ENCODE measurements at regions not wholly inside any gene's neighbourhood (a gene's known extent, or its start where the extent isn't known, plus 50 kb on each side); places are given as distances from the start of the nearest gene placed in this dataset.

DNA sequence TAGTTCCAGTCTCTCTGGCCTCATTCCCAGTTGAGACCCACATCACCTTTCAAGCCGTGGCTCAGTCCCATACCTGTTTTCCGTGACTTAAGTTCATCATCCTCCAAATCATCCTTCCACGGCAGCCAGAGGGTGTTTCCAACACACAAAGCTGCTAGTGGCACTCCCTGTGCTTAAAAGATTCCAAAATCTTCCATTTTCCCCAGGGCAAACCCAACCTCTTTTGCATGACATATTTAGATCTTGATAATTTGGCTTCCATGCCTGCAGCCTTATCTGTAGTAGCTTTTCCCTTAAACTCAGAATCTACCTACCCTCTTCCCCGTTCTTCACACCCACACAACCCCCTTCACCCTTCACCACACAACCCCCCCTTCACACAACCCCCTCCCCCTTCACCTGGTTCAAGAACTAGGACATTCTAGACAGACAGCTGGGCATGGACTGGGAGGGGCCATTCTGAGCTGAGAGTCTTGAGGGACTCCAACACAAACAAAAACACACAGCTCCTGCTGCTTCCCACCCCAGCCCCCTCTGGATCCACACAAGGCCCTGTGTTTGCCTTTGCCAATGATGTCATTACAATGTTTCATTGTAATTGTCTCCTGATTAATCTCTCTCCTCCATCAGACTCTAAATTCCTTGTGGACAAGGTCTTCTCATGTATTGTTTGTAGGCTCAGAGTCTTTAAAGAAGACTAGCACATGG lies 268.2 kb downstream of the SH3GL2 start:
- no peak for ATAC-seq (replicated peaks)
- H3K36me3 Mint-ChIP-seq, result no peaks in the 10 kb centered on the region
- no peak overlapping the region for H3K4me3 Mint-ChIP-seq
- H3K9me3 Mint-ChIP-seq, result peaks cover 12 to 14% of the 10 kb centered on the region in 2 donors
- peaks cover 0 to 5% of the 10 kb centered on the region in 2 donors for H3K27me3 Mint-ChIP-seq
- DNase-seq, result no peak
- H3K4me1 Mint-ChIP-seq, result no peaks in the 10 kb centered on the region
- H3K27ac Mint-ChIP-seq, result no peak overlapping the region

DNA sequence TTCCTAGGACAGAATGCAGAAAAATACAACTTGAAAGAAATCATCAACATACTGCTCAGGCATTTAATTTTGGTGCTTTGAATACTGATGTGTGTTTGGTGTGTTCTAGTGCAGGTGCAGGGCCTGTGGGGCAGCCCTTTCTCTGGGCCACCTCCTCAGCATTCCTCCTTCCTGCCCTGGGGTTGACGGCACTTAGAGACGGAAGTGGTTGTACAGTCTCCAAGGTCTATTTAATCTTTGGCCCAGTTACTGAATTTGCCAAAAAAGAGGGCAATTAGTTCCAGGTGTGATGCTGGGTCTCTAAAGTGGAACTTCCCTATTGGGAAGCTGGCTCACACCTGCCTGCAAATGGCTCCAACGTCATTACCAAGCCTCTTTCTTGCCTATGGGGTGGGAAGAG lies 269.0 kb downstream of the SH3GL2 start:
- Mint-ChIP-seq H3K27me3 (peaks cover 0 to 4% of the 10 kb centered on the region in 2 donors), H3K9me3 (peaks cover 12 to 14% of the 10 kb centered on the region in 2 donors), H3K4me3 (no peak overlapping the region), H3K36me3 (no peaks in the 10 kb centered on the region), H3K27ac (no peak overlapping the region), H3K4me1 (no peaks in the 10 kb centered on the region)
- ATAC-seq (replicated peaks) (no peak), DNase-seq (no peak)

DNA sequence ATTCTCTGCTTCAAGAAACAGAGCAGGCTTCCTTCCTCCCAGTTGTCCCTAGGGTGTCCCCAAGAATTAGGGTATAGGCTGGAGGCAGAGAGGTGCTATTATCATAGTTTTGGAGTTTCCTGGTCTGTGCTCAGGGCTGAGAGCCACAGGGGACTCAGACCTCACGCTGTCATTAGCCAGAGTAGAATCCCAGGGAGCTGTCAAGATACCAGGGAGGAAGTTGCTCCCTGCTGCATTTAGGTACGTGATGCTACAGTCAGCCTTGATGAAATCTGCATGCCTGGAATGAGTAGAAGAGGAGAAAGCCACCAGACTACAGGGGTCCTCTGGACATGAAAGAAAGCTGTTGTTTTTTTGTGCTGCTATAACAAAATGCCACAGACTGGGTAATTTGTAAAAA lies 273.2 kb downstream of the SH3GL2 start:
- H3K4me3 Mint-ChIP-seq, result no peak overlapping the region
- no peaks in the 10 kb centered on the region for H3K27me3 Mint-ChIP-seq
- H3K27ac Mint-ChIP-seq, result no peak overlapping the region
- no peaks in the 10 kb centered on the region for H3K4me1 Mint-ChIP-seq
- H3K9me3 Mint-ChIP-seq, result peaks cover 0 to 2% of the 10 kb centered on the region in 2 donors
- ATAC-seq (replicated peaks) (no peak), DNase-seq (no peak)
- H3K36me3 Mint-ChIP-seq, result no peaks in the 10 kb centered on the region

DNA sequence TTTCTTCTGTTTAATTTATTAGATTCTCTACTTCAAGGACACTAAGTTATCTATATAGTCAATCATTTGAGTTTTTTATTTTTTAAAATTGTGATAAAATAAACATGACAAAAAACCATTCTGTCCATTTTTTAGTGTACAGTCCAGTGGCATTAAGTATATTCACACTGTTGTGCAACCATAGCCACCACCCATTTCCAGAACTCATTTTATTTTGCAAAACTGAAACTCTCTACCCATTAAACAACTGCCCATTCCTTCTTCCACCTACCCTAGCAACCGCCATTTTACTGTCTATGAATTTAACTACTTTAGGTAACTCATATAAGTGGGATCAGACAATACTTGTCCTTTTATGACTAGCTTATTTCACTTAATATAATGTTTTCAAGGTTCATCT lies 275.6 kb downstream of the SH3GL2 start:
- DNase-seq, result no peak

DNA sequence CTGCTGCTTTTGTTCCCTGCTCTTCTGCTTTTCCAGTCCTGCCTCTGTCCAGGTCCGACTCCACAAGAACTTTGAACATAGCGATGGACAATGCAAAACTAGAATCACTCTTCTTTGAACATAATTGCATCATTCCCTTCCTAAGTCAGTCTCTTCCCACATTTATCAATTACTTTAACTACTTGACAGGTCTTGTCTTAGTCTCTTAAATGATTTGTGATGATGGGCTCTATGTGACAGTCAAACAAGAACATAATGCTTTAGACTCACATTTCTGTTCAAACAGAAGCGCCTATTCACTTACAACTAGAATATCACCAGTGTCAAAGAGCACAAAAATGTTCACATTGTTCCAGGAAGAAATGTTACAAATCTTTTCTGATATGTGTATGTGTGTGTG lies 278.1 kb downstream of the SH3GL2 start:
- H3K27me3 Mint-ChIP-seq, result no peaks in the 10 kb centered on the region
- ATAC-seq (replicated peaks) (no peak), DNase-seq (no peak)
- H3K9me3 Mint-ChIP-seq, result peaks cover 0 to 3% of the 10 kb centered on the region in 2 donors
- H3K27ac Mint-ChIP-seq, result no peak overlapping the region
- no peaks in the 10 kb centered on the region for H3K4me1 Mint-ChIP-seq
- H3K4me3 Mint-ChIP-seq, result no peak overlapping the region
- no peaks in the 10 kb centered on the region for H3K36me3 Mint-ChIP-seq

More for the DNA sequence above, 275.6 kb downstream of the SH3GL2 start:
- no peaks in the 10 kb centered on the region for H3K36me3 Mint-ChIP-seq
- no peak overlapping the region for H3K27ac Mint-ChIP-seq
- no peak overlapping the region for H3K4me3 Mint-ChIP-seq
- no peaks in the 10 kb centered on the region for H3K27me3 Mint-ChIP-seq
- H3K4me1 Mint-ChIP-seq, result no peaks in the 10 kb centered on the region
- peaks cover 0 to 2% of the 10 kb centered on the region in 2 donors for H3K9me3 Mint-ChIP-seq
- ATAC-seq (replicated peaks), result no peak

DNA sequence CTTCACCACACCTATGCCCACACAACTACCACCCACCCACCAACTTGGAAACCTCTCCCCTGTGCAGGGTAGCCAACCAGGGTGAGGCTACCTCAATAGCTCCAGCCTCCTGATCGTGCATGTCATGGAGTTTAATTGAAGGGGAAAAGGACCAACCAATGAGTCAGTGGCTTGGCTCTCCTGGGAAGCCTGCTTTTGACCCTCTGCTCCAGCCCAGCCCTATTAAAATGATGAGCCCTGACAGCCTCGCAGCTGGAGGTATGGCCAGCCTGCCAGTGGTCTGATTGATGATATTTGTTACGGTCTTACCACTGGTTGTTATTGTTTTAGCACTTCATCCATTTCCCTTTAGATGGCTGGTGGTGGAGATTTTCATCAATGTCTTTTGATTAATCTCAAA lies 280.4 kb downstream of the SH3GL2 start:
- no peak for DNase-seq
- no peak for ATAC-seq (replicated peaks)
- H3K4me3 Mint-ChIP-seq, result no peak overlapping the region
- H3K27me3 Mint-ChIP-seq, result no peaks in the 10 kb centered on the region
- peaks cover 3 to 4% of the 10 kb centered on the region in 2 donors for H3K9me3 Mint-ChIP-seq
- H3K27ac Mint-ChIP-seq, result no peak overlapping the region
- H3K36me3 Mint-ChIP-seq, result no peaks in the 10 kb centered on the region
- peaks cover 0 to 1% of the 10 kb centered on the region in 2 donors for H3K4me1 Mint-ChIP-seq

DNA sequence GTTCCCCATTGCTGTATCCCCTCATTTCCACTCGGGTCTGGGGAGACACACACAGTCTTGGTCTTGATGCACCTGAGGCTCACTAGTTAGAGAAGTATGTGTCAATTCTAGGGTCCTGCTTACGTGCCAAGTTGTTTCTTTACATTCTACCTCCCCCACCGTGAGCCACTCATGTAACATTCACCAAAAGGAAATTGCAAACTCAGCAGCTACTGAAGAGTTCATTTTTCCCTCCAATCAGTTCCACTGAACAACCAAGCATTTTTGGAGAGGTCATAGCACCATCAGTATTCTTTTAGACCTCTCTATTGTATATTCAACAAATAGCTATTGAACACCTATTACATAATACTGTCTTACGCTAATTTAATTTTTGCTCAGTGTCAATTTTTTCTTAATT lies 281.1 kb downstream of the SH3GL2 start:
- no peaks in the 10 kb centered on the region for H3K27me3 Mint-ChIP-seq
- ATAC-seq (replicated peaks) (no peak), DNase-seq (no peak)
- no peaks in the 10 kb centered on the region for H3K36me3 Mint-ChIP-seq
- H3K27ac Mint-ChIP-seq, result no peak overlapping the region
- peaks cover 3 to 4% of the 10 kb centered on the region in 2 donors for H3K9me3 Mint-ChIP-seq
- peaks cover 0 to 1% of the 10 kb centered on the region in 2 donors for H3K4me1 Mint-ChIP-seq
- H3K4me3 Mint-ChIP-seq, result no peak overlapping the region

DNA sequence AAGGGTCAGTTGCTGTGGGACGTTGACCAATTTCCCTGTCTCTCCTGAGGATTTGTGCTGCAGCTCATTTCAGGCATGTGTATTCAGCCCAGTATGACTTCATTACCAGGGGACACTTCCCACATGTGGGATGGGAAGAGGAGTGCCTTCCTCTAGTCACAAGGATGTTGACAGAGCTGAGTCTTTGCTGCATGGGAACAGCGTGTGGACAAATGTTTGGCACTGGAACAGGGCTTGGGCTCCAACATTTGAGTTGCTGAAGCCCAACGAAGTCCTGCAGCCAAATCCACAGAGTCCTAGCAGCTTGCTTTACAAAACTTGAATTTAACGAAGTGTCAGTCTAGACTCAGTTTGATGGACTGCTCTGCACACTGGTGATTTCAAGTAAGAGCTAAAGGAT lies 283.2 kb downstream of the SH3GL2 start:
- Mint-ChIP-seq H3K9me3 (peaks cover 1 to 4% of the 10 kb centered on the region in 2 donors), H3K27ac (no peak overlapping the region), H3K4me3 (no peak overlapping the region), H3K27me3 (no peaks in the 10 kb centered on the region), H3K36me3 (no peaks in the 10 kb centered on the region), H3K4me1 (peaks cover 0 to 1% of the 10 kb centered on the region in 2 donors)
- DNase-seq (no peak), ATAC-seq (replicated peaks) (no peak)

DNA sequence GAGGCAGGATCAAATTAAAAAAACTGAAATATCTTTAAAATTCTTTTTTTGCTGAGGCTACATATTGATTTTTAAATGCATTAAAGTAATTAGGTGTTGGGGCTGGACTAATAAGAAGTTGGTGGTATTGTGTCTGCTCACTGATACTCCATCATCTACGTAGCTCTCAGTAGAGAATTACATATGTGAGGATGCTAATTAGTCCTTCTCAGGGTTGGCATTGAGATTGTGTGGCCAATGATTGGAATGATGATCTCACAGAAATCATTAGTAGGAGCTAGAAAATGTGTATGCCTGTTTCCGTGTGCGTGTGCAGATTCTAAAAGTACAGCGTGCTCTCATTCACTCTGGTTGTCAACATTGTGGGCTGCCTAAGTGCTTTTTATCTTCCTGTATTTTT lies 283.8 kb downstream of the SH3GL2 start:
- Mint-ChIP-seq H3K36me3 (no peaks in the 10 kb centered on the region), H3K27ac (no peak overlapping the region), H3K27me3 (peaks cover 0 to under 1% of the 10 kb centered on the region in 2 donors), H3K9me3 (peaks cover 1 to 4% of the 10 kb centered on the region in 2 donors), H3K4me3 (no peak overlapping the region), H3K4me1 (peaks cover 0 to 1% of the 10 kb centered on the region in 2 donors)
- DNase-seq, result no peak
- ATAC-seq (replicated peaks), result no peak

DNA sequence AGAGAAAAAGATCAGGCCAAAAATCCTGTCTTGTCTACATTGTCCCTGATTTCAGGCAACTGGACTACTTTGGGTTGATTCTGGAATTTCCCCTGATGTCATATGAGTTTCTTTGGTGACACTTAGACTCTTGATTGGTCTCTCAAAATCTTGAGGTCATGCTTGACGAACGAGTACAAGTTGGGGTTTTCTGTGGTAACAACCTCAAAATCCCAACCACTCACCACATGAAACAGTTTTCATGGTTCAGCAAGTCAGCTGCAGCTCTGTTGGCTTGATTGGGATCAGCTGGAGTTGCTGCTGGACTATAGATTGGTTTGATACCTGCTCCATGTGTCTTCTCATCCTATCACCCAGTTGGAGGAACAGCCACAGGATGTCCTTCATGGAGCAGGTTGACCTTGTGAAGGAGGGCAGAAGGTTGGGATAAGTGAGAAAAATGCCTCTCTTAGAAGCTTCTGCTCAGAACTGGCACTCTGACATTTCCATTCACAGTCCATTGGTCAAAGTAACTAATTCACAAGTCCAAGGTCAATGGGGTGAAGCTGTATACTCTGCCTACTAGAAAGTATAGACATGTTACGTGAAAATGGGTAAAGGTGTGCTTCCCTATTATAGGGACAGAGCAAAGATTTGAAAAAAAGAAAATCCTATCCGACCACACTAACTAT lies 284.5 kb downstream of the SH3GL2 start:
- H3K36me3 Mint-ChIP-seq, result no peaks in the 10 kb centered on the region
- H3K4me3 Mint-ChIP-seq, result no peak overlapping the region
- H3K27me3 Mint-ChIP-seq, result peaks cover 0 to 6% of the 10 kb centered on the region in 2 donors
- no peak overlapping the region for H3K27ac Mint-ChIP-seq
- peaks cover 0 to 1% of the 10 kb centered on the region in 2 donors for H3K4me1 Mint-ChIP-seq
- DNase-seq (peak; percentile 20), ATAC-seq (replicated peaks) (peak; percentile 76 to 87)
- peaks cover 1 to 4% of the 10 kb centered on the region in 2 donors for H3K9me3 Mint-ChIP-seq

DNA sequence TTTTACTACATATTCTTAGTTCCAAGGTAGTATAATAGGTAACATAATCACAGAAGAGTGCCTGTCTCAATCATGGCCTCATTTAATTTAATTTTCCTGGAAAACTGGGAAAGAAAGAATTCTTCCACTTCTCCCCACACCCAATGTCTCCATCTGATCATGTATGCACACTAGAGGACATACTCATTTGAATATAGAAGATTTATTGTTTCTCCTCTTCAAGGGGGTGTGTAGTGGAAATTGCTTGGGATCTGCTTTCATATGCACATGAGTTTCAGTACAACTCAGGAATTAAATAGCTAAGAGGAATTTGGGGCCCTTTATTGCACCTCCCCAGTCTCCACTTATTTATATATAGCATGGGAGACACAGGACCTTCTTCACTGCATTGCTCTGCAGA lies 285.1 kb downstream of the SH3GL2 start:
- H3K27me3 Mint-ChIP-seq, result peaks cover 0 to 6% of the 10 kb centered on the region in 2 donors
- H3K27ac Mint-ChIP-seq, result no peak overlapping the region
- peaks cover 0 to 1% of the 10 kb centered on the region in 2 donors for H3K4me1 Mint-ChIP-seq
- peaks cover 1 to 4% of the 10 kb centered on the region in 2 donors for H3K9me3 Mint-ChIP-seq
- no peaks in the 10 kb centered on the region for H3K36me3 Mint-ChIP-seq
- ATAC-seq (replicated peaks) (no peak), DNase-seq (no peak)
- H3K4me3 Mint-ChIP-seq, result no peak overlapping the region

DNA sequence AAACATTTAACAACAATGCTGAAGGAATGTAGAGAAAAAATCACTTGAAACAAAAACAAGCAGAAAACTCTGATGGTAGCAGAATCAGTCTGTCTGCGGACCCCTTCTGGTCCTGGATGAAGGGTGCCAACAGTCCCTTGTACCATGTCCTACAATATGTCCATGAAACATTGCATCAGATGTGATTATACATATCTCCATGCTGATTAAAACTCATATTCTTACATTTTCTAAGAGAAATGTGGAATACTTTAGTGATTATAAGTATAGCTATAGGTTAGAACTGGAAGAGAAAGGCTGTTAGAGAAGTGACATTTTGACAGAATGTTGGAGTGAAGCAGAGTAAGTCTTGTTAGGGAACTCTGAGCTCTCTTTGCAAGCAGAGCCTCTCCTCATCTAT lies 286.1 kb downstream of the SH3GL2 start:
- H3K27me3 Mint-ChIP-seq, result peaks cover 0 to 6% of the 10 kb centered on the region in 2 donors
- no peak overlapping the region for H3K4me3 Mint-ChIP-seq
- H3K9me3 Mint-ChIP-seq, result peaks cover 1 to 4% of the 10 kb centered on the region in 2 donors
- H3K36me3 Mint-ChIP-seq, result no peaks in the 10 kb centered on the region
- no peak overlapping the region for H3K27ac Mint-ChIP-seq
- ATAC-seq (replicated peaks) (no peak), DNase-seq (no peak)
- H3K4me1 Mint-ChIP-seq, result peaks cover 0 to 1% of the 10 kb centered on the region in 2 donors

DNA sequence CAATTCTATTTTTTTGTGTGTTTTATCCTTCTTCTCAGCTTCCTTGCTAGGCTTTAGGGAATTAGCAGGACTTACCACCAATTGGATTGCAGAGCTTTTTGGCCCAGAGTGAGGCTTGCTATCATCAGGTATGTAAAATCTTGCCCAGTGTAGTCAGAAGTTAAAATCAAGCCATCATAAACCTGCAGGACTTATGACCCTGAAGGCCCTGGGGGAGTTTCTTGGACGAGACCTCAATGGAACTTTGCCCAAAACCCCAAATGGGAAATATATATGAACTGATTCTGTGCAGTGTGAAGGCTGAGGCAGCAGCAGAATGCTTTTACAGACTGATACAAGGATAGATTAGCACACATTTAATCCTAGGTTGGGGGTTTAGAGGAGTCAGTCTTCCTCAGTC lies 287.0 kb downstream of the SH3GL2 start:
- no peak overlapping the region for H3K27ac Mint-ChIP-seq
- DNase-seq, result no peak
- H3K4me3 Mint-ChIP-seq, result no peak overlapping the region
- no peaks in the 10 kb centered on the region for H3K36me3 Mint-ChIP-seq
- no peak for ATAC-seq (replicated peaks)
- H3K27me3 Mint-ChIP-seq, result peaks cover 0 to 6% of the 10 kb centered on the region in 2 donors
- H3K4me1 Mint-ChIP-seq, result peaks cover 0 to 1% of the 10 kb centered on the region in 2 donors
- peaks cover 0 to 4% of the 10 kb centered on the region in 2 donors for H3K9me3 Mint-ChIP-seq

DNA sequence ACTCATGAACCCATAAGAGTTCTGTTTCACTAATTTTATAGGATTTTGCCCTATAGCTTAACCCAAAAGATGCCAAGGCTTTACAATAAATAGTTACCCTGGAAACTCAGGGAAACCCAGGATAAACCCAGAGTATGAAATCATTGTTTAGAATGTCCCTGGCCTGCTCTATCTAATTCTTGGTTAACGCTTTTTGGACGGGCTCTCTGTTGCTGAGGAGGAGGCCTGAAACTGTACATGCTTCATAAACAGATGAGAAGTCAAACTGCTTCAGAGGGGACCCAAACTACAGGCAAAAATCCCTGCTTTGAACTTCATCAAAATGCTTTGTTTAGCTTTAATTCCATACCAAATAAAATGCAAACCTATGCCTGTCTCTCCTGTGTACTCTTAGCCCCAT lies 291.9 kb downstream of the SH3GL2 start:
- ATAC-seq (replicated peaks) (no peak), DNase-seq (no peak)
- no peaks in the 10 kb centered on the region for H3K4me1 Mint-ChIP-seq

More for the DNA sequence above, 291.9 kb downstream of the SH3GL2 start:
- Mint-ChIP-seq H3K27ac (no peak overlapping the region), H3K27me3 (peaks cover 0 to 6% of the 10 kb centered on the region in 2 donors), H3K9me3 (peaks cover 0 to 1% of the 10 kb centered on the region in 2 donors), H3K36me3 (no peaks in the 10 kb centered on the region), H3K4me3 (no peak overlapping the region)

Data from stimulated activated naive B cell treated with anti-CD40 and anti-IgM and Interleukin-4, amounts not matched to agents 10 μg/mL and 1 μg/mL and 100 μg/mL, for 72 hours (primary cell).